Psoas muscle (tissue), 7 donors: ENCODE measurements at regions not wholly inside any gene's neighbourhood (a gene's known extent, or its start where the extent isn't known, plus 50 kb on each side); places are given as distances from the start of the nearest gene placed in this dataset.

ENCODE experiments used
- ATAC-seq, 4 donors: fragments of 200-7000 bp; cut with Tn5 transposase; one replicate each; pipeline ENCODE4 v1.9.1; 2020; ENCODE audit warnings: moderate library complexity in 3 of 4, mild to moderate bottlenecking in 2 of 4
- DNase-seq, 2 donors: peaks; one replicate each; pipeline ENCODE4 v3.0.0-alpha.2; 2020
- H3K27ac ChIP-seq: fragments of 200-600 bp; one replicate; pipeline ENCODE4 v1.8.0; 2022
- H3K27me3 ChIP-seq, 3 donors: fragments of 200-600 bp in 1 of 3; one replicate each; pipeline versions ENCODE4 v1.6.1 to v1.8.0; 2013 to 2022; ENCODE audit warnings: low read length in 2 of 3, mild to moderate bottlenecking in 2 of 3, moderate library complexity in 1 of 3; ENCODE audit not compliant: insufficient read depth in 3 of 3
- H3K36me3 ChIP-seq, 2 donors: fragments of 200-600 bp in 1 of 2; one replicate each; pipeline versions ENCODE4 v1.6.1 to v1.8.0; 2013 to 2022; ENCODE audit warnings: low read depth in 1 of 2, mild to moderate bottlenecking in 1 of 2, moderate library complexity in 1 of 2; ENCODE audit not compliant: insufficient read depth in 1 of 2
- H3K4me1 ChIP-seq: fragments of 200-600 bp; one replicate; pipeline ENCODE4 v1.8.0; 2022
- H3K4me3 ChIP-seq: fragments of 200-600 bp; one replicate; pipeline ENCODE4 v1.8.0; 2022; ENCODE audit warnings: mild to moderate bottlenecking
- H3K9me3 ChIP-seq: fragments of 200-600 bp; one replicate; pipeline ENCODE4 v1.8.0; 2022
- WGBS, 3 donors: extraction: QIAGEN DNeasy Blood & Tissue Kit; methylation state at CpG; one replicate each; pipeline versions ENCODE4 v1.1.6 to v1.1.7; 2013; 5-methylcytosine and 5-hydroxymethylcytosine counted together
- intact Hi-C, 2 donors: fragments of 100-400 bp; cut with DNase I; formaldehyde crosslinking; loops; one replicate each; pipeline versions ENCODE4 v1.11.0 to v1.14.2; 2022
- TF ChIP-seq, protein P1 (sequence below): fragments of 200-600 bp; IDR thresholded peaks from one replicate; pipeline ENCODE4 v1.8.0; 2022; ENCODE audit warnings: antibody characterized with exemption
- donor health status: healthy with polysubstance abuse.
- donor health status: DM: no; HTN: no; CAD: no; lungs with moderate emphysema.
- donor health status: Bipolar disorder and iron deficiency.
- donor health status: healthy.
- donor health status: DM: yes; HTN: yes; CAD: no.
- donor health status: DM: no; HTN: no; CAD: no.
- donor health status: DM: yes; HTN: yes; CAD: no.

DNA sequence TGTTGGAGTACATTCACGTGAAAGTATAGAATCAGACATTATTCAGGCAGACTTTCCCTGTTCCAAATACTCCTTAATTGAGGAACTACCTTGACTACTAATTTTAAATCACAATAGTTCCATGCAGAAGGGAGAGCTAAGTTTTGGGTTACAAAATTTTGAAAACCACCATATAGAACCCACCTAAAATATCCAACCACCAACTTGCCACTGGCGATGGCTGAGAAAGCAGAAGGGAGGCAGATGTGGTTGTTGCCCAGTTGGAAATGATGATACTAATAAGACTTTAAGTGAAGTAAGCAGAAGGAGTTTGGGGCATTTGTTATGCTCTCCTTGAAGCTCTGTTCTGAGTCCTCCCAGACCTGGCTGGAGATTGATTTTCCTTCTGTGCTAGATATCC is 190.7 kb downstream of the HLX start:
- H3K27me3 ChIP-seq = no peaks in the 10 kb centered on the region
- no peaks in the 10 kb centered on the region for H3K4me1 ChIP-seq
- H3K4me3 ChIP-seq = no peak overlapping the region
- no peaks in the 10 kb centered on the region for H3K9me3 ChIP-seq
- no peak overlapping the region for H3K27ac ChIP-seq
- intact Hi-C loops = no loop called here
- DNase-seq = no peak
- no peak for ATAC-seq
- no peaks in the 10 kb centered on the region for H3K36me3 ChIP-seq
- TF ChIP-seq, protein P1, sequence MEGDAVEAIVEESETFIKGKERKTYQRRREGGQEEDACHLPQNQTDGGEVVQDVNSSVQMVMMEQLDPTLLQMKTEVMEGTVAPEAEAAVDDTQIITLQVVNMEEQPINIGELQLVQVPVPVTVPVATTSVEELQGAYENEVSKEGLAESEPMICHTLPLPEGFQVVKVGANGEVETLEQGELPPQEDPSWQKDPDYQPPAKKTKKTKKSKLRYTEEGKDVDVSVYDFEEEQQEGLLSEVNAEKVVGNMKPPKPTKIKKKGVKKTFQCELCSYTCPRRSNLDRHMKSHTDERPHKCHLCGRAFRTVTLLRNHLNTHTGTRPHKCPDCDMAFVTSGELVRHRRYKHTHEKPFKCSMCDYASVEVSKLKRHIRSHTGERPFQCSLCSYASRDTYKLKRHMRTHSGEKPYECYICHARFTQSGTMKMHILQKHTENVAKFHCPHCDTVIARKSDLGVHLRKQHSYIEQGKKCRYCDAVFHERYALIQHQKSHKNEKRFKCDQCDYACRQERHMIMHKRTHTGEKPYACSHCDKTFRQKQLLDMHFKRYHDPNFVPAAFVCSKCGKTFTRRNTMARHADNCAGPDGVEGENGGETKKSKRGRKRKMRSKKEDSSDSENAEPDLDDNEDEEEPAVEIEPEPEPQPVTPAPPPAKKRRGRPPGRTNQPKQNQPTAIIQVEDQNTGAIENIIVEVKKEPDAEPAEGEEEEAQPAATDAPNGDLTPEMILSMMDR = no peak
- 90 to 96% (median 92%) methylated on average over 2 of the region's 2 CpGs for WGBS, 3 donors

DNA sequence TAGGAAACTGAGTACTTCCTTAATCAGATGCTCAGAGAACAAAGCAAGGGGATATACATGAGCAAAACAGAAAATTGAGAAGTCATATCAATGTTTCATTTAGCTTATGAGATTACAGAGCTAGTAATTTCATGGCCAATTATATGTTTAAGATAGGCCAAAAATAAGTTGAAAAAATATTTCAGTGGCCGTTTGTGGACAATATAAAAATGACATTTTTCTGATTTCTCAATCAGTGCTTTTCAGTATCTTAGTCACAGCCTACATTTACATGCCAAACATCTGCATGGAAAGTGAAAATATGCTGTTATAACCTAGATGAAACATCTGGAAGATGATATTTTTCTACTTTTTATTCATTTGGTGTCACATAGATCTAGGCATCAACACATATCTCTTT is 192.5 kb downstream of the HLX start:
- H3K4me1 ChIP-seq = no peaks in the 10 kb centered on the region
- intact Hi-C loops = no loop called here
- H3K27ac ChIP-seq = no peak overlapping the region
- TF ChIP-seq, protein P1 = no peak
- no peaks in the 10 kb centered on the region for H3K27me3 ChIP-seq
- WGBS, 3 donors = 23 to 32% (median 25%) methylated on average over 1 of the region's 1 CpG
- H3K36me3 ChIP-seq = no peaks in the 10 kb centered on the region
- H3K4me3 ChIP-seq = no peak overlapping the region
- no peak for ATAC-seq
- DNase-seq = no peak
- no peaks in the 10 kb centered on the region for H3K9me3 ChIP-seq

DNA sequence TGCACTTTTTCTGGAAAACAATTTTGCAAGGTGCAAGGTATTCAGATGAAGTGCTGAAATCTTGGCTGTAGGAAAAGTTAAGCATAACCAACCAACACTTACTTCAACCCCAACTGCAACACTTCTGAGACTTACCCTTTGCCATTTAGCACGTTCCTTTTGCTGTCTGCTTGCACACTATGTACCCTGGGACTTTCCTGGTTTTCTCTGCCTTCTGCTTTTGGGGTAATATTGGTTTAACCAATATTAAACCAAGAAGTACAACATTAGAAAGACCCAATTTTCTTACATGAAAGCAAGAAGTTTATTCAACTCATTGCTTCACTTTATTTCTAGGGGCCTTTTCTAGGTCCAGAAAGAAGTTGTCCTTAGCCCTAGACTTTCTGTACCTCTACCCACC is 193.0 kb downstream of the HLX start:
- intact Hi-C loops = no loop called here
- Histone ChIP-seq H3K27me3 (no peaks in the 10 kb centered on the region), H3K9me3 (no peaks in the 10 kb centered on the region), H3K4me1 (no peaks in the 10 kb centered on the region), H3K27ac (no peak overlapping the region), H3K36me3 (no peaks in the 10 kb centered on the region), H3K4me3 (no peak overlapping the region)
- ATAC-seq (no peak), DNase-seq (no peak)
- TF ChIP-seq, protein P1 = no peak
- 56 to 74% (median 69%) methylated on average over 1 of the region's 1 CpG for WGBS, 3 donors

DNA sequence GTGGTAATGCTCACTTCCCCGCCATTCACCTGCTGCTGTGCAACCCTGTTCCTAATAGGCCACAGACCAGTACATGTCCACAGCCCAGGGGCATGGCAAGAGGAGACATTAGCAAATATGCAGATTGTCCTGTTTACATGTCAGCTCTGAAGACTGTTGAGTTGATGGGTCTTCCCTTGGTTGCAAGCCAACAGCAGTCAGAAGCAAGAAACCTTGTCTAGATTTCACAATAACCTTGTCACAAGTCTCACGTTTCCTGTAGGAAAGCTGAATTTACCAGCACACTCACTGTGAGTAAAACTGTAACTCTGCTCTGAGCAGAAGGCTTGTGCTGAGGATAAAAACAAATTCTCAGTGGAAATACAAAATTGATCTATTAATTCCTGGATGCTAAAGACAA is 195.1 kb downstream of the HLX start:
- WGBS, 3 donors = 72 to 83% (median 76%) methylated on average over 2 of the region's 2 CpGs
- intact Hi-C loops = no loop called here
- Histone ChIP-seq H3K36me3 (no peaks in the 10 kb centered on the region), H3K27ac (no peak overlapping the region), H3K9me3 (no peaks in the 10 kb centered on the region), H3K27me3 (no peaks in the 10 kb centered on the region), H3K4me1 (no peaks in the 10 kb centered on the region), H3K4me3 (no peak overlapping the region)
- DNase-seq (no peak), ATAC-seq (no peak)
- TF ChIP-seq, protein P1 = no peak

DNA sequence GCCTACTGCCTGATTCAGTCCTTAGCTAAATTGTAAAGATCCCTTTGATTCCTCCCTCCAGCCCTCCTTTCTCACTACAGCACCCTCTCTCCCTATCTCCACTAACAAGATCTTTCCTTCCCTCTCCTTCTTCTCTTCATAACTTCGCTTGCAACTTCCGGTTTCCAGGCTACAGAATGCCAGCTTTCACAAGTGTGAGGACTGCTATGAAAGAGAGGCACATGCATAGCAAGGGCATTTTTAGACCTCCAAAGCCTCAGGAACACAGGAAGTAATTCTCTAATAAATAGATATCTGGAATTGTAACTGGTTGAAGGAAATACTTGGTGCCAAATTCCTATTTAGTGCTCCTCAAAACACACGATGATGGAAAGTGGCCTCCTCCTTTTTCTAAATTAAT is 196.7 kb downstream of the HLX start:
- TF ChIP-seq, protein P1 = no peak
- DNase-seq = no peak
- intact Hi-C loops = no loop called here
- Histone ChIP-seq H3K27ac (no peak overlapping the region), H3K36me3 (no peaks in the 10 kb centered on the region), H3K4me1 (no peaks in the 10 kb centered on the region), H3K4me3 (no peak overlapping the region), H3K9me3 (no peaks in the 10 kb centered on the region), H3K27me3 (no peaks in the 10 kb centered on the region)
- no peak for ATAC-seq
- 44 to 47% (median 44%) methylated on average over 3 of the region's 3 CpGs for WGBS, 3 donors
